ENCODE measurements at regions not wholly inside any gene's neighbourhood (a gene's known extent, or its start where the extent isn't known, plus 50 kb on each side); places are given as distances from the start of the nearest gene placed in this dataset.

DNA sequence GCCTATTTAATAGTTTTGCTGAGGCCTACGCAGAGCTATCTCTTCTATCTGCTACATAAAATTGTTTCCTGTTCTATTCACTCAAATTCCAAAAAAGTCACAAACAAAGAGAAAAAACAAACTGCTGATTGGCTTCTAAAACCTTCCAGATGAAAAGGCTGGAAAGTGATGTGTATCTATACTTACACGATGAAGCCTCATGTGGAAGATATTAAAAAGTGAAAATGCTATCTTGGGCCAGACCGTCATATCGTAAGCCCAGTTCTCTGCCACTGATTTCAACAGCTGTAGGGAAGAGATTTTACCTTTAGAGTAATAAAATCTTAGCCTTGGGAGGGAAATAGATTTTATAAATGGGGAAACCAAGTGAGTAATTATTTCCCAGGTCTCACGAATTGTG, 394.8 kb downstream of the KIF20B start:
- no peak for TF ChIP-seq CTCF (IDR thresholded peaks at IDR 0.05)
- TF ChIP-seq EZH2 (IDR thresholded peaks at IDR 0.05; ENCODE audit: borderline replicate concordance, insufficient read depth, low read depth, low read length, poor library complexity, severe bottlenecking) = no peak

Data from B cell (primary cell).